H9 (cell line): ENCODE measurements at regions not wholly inside any gene's neighbourhood (a gene's known extent, or its start where the extent isn't known, plus 50 kb on each side); places are given as distances from the start of the nearest gene placed in this dataset.

Experiments used
- DNase-seq: peaks from one replicate; pipeline ENCODE4 v3.0.0-alpha.2; 2017
- H2AFZ ChIP-seq: one replicate; pipeline ENCODE4 v1.6.1; 2013; ENCODE audit warnings: mild to moderate bottlenecking, low read length, control low read depth, moderate library complexity
- H2AK5ac ChIP-seq: 2 replicates; pipeline ENCODE4 v1.6.1; 2013; ENCODE audit warnings: low read length, control low read depth, mixed read lengths; ENCODE audit not compliant: insufficient read length
- H2BK120ac ChIP-seq: one replicate; pipeline ENCODE4 v1.6.1; 2013; ENCODE audit warnings: low read depth, mild to moderate bottlenecking, low read length, control low read depth, inconsistent platforms; ENCODE audit not compliant: poor library complexity, severe bottlenecking
- H2BK12ac ChIP-seq: 2 replicates; pipeline ENCODE4 v1.6.1; 2013; ENCODE audit warnings: low read length, control low read depth, mixed read lengths, low read depth; ENCODE audit not compliant: insufficient read length
- H2BK15ac ChIP-seq: 2 replicates; pipeline ENCODE4 v1.6.1; 2013; ENCODE audit warnings: low read depth, low read length, control low read depth
- H2BK20ac ChIP-seq: one replicate; pipeline ENCODE4 v1.6.1; 2013; ENCODE audit warnings: low read depth, mild to moderate bottlenecking, low read length, control low read depth, inconsistent platforms; ENCODE audit not compliant: poor library complexity, severe bottlenecking
- H2BK5ac ChIP-seq: 2 replicates; pipeline ENCODE4 v1.6.1; 2013; ENCODE audit warnings: low read length, control low read depth, mixed read lengths; ENCODE audit not compliant: insufficient read length
- H3K14ac ChIP-seq: 2 replicates; pipeline ENCODE4 v1.6.1; 2013; ENCODE audit warnings: low read length, control low read depth; ENCODE audit not compliant: insufficient read depth
- H3K18ac ChIP-seq: 2 replicates; pipeline ENCODE4 v1.6.1; 2013; ENCODE audit warnings: low read depth, mild to moderate bottlenecking, mixed read lengths, low read length, control low read depth; ENCODE audit not compliant: insufficient read length
- H3K23ac ChIP-seq: 2 replicates; pipeline ENCODE4 v1.6.1; 2013; ENCODE audit warnings: low read length, control low read depth, mixed read lengths, low read depth; ENCODE audit not compliant: insufficient read length
- H3K23me2 ChIP-seq: 2 replicates; pipeline ENCODE4 v1.6.1; 2013; ENCODE audit warnings: low read depth, mild to moderate bottlenecking, mixed read lengths, low read length, control low read depth; ENCODE audit not compliant: insufficient read length, poor library complexity, severe bottlenecking
- H3K27ac ChIP-seq: 2 replicates; pipeline ENCODE4 v1.5.1; 2013; ENCODE audit warnings: low read length, control low read depth, mixed read lengths, low read depth; ENCODE audit not compliant: insufficient read length
- H3K27me3 ChIP-seq: 2 replicates; pipeline ENCODE4 v1.6.1; 2013; ENCODE audit warnings: low read length, control low read depth, inconsistent platforms; ENCODE audit not compliant: insufficient read depth
- H3K4ac ChIP-seq: 2 replicates; pipeline ENCODE4 v1.6.1; 2013; ENCODE audit warnings: low read depth, mild to moderate bottlenecking, control low read depth, inconsistent platforms, low read length, moderate library complexity
- H3K4me1 ChIP-seq: 2 replicates; pipeline ENCODE4 v1.6.1; 2013; ENCODE audit warnings: low read length, control low read depth, inconsistent platforms; ENCODE audit not compliant: insufficient read depth
- H3K4me2 ChIP-seq: 2 replicates; pipeline ENCODE4 v1.6.1; 2013; ENCODE audit warnings: low read length, control low read depth, mixed read lengths; ENCODE audit not compliant: insufficient read length, insufficient read depth
- H3K56ac ChIP-seq: 2 replicates; pipeline ENCODE4 v1.6.1; 2013; ENCODE audit warnings: low read depth, mild to moderate bottlenecking, mixed read lengths, low read length, control low read depth; ENCODE audit not compliant: insufficient read length
- H3K79me1 ChIP-seq: 2 replicates; pipeline ENCODE4 v1.6.1; 2013; ENCODE audit warnings: low read depth, mild to moderate bottlenecking, moderate library complexity, low read length, control low read depth, inconsistent platforms; ENCODE audit not compliant: insufficient read depth, poor library complexity, severe bottlenecking
- H3K79me2 ChIP-seq: 2 replicates; pipeline ENCODE4 v1.6.1; 2013; ENCODE audit warnings: low read length, control low read depth, inconsistent platforms; ENCODE audit not compliant: insufficient read depth
- H3K9ac ChIP-seq: 2 replicates; pipeline ENCODE4 v1.6.1; 2013; ENCODE audit warnings: low read length, control low read depth, mixed read lengths; ENCODE audit not compliant: insufficient read length; ENCODE audit errors: extremely low read depth
- H3K9me3 ChIP-seq: one replicate; pipeline ENCODE4 v1.6.1; 2013; ENCODE audit warnings: low read depth, low read length, inconsistent platforms; ENCODE audit not compliant: control insufficient read depth
- H3T11ph ChIP-seq: one replicate; pipeline ENCODE4 v1.6.1; 2013; ENCODE audit warnings: mild to moderate bottlenecking, low read length, control low read depth, inconsistent platforms
- H4K20me1 ChIP-seq: one replicate; pipeline ENCODE4 v1.6.1; 2013; ENCODE audit not compliant: control insufficient read depth, insufficient read length, insufficient read depth
- H4K5ac ChIP-seq: 2 replicates; pipeline ENCODE4 v1.6.1; 2013; ENCODE audit warnings: low read depth, mild to moderate bottlenecking, mixed read lengths, low read length, control low read depth; ENCODE audit not compliant: insufficient read length
- H4K8ac ChIP-seq: replicated peaks from 2 replicates; pipeline ENCODE4 v1.6.1; 2013; ENCODE audit warnings: low read length, control low read depth, mixed read lengths, low read depth; ENCODE audit not compliant: insufficient read length
- H4K91ac ChIP-seq: 2 replicates; pipeline ENCODE4 v1.6.1; 2013; ENCODE audit warnings: low read depth, mild to moderate bottlenecking, moderate library complexity, mixed read lengths, low read length, control low read depth; ENCODE audit not compliant: insufficient read length
- H3K27ac Mint-ChIP-seq, 3 experiments: 2 replicates in 2 of 3; 3 replicates in 1 of 3; pipeline ENCODE4 v1.8.0; 2020 to 2021; ENCODE audit warnings: mixed read lengths in 3 of 3, mild to moderate bottlenecking in 1 of 3, moderate library complexity in 1 of 3
- H3K27me3 Mint-ChIP-seq: 2 replicates; pipeline ENCODE4 v1.8.0; 2021; ENCODE audit warnings: low read depth, mild to moderate bottlenecking, moderate library complexity, mixed read lengths
- H3K36me3 Mint-ChIP-seq, 3 experiments: 2 replicates in 2 of 3; 3 replicates in 1 of 3; pipeline ENCODE4 v1.8.0; 2020 to 2021; ENCODE audit warnings: low read depth in 3 of 3, mixed read lengths in 3 of 3; ENCODE audit not compliant: insufficient read depth in 1 of 3
- H3K4me1 Mint-ChIP-seq, 2 experiments: 2 replicates each; pipeline ENCODE4 v1.8.0; 2020; ENCODE audit warnings: mixed read lengths in 2 of 2
- H3K4me3 Mint-ChIP-seq, 2 experiments: 2 replicates in 1 of 2; 3 replicates in 1 of 2; pipeline ENCODE4 v1.8.0; 2020 to 2021; ENCODE audit warnings: mild to moderate bottlenecking in 2 of 2, mixed read lengths in 2 of 2, moderate library complexity in 1 of 2
- H3K9me3 Mint-ChIP-seq, 2 experiments: 2 replicates in 1 of 2; 3 replicates in 1 of 2; pipeline ENCODE4 v1.8.0; 2020; ENCODE audit warnings: mild to moderate bottlenecking in 2 of 2, mixed read lengths in 2 of 2, moderate library complexity in 1 of 2
- WGBS: extraction: QIAGEN DNeasy Blood & Tissue Kit; methylation state at CpG from one replicate; pipeline ENCODE4 v1.1.7; 2013; ENCODE audit warnings: missing lambda C conversion rate, low lambda C conversion rate, mixed read lengths; ENCODE audit not compliant: insufficient read length; ENCODE audit errors: extremely low coverage; 5-methylcytosine and 5-hydroxymethylcytosine counted together
- TF ChIP-seq, protein P1 (sequence below): fragments of 200-600 bp; sonication (generic); conservative IDR thresholded peaks from 3 replicates; pipeline ENCODE4 v1.8.0; 2021; ENCODE audit warnings: antibody characterized with exemption, mild to moderate bottlenecking

DNA sequence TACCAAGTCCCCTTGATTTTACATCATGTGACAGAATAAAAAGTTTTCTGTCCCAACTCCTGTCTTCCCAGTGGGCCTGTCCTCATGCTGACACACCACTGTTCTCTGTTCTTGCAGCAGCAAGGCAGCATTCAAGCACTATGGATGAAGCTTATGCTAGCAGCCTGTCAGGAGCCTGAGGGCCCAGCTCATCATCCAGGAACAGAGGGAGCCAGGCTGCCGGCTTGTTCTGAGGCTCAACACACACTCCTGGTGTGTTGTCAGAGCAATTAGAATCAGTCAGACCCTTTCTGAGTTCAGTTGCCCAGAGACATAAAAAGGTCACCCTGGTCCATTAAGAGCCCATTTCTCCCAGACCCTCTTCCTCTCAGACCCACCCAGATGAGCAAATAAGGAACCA, 282.9 kb downstream of the SEC16B start:
- Histone ChIP-seq H2AFZ (no peak overlapping the region), H3K27me3 (no peaks in the 10 kb centered on the region), H3K56ac (no peak overlapping the region), H3K23ac (no peak overlapping the region), H3K18ac (no peak overlapping the region), H3K27ac (no peak overlapping the region), H4K5ac (no peak overlapping the region), H2BK15ac (no peak overlapping the region), H3K9ac (no peak overlapping the region), H3K79me2 (no peaks in the 10 kb centered on the region), H3K14ac (no peak overlapping the region), H2AK5ac (no peak overlapping the region), H3K23me2 (no peaks in the 10 kb centered on the region), H3T11ph (no peak overlapping the region), H2BK12ac (no peak overlapping the region), H2BK5ac (no peak overlapping the region), H3K9me3 (no peaks in the 10 kb centered on the region), H3K4ac (no peak overlapping the region), H4K91ac (no peak overlapping the region), H3K4me1 (no peaks in the 10 kb centered on the region; the same call in 1 of the 2 replicates), H4K20me1 (no peaks in the 10 kb centered on the region), H2BK120ac (no peak overlapping the region), H3K79me1 (no peaks in the 10 kb centered on the region), H2BK20ac (no peak overlapping the region), H4K8ac (no peak overlapping the region), H3K4me2 (no peak overlapping the region)
- H3K9me3 Mint-ChIP-seq, result peaks cover 8 to 9% of the 10 kb centered on the region in 2 experiments
- H3K27me3 Mint-ChIP-seq, result no peaks in the 10 kb centered on the region; the same call in 1 of the 2 replicates
- H3K27ac Mint-ChIP-seq, result no peak overlapping the region
- H3K4me1 Mint-ChIP-seq, result peaks cover 0 to 2% of the 10 kb centered on the region in 2 experiments; a peak in 2 of 4 replicates
- DNase-seq, result no peak
- TF ChIP-seq, protein P1, sequence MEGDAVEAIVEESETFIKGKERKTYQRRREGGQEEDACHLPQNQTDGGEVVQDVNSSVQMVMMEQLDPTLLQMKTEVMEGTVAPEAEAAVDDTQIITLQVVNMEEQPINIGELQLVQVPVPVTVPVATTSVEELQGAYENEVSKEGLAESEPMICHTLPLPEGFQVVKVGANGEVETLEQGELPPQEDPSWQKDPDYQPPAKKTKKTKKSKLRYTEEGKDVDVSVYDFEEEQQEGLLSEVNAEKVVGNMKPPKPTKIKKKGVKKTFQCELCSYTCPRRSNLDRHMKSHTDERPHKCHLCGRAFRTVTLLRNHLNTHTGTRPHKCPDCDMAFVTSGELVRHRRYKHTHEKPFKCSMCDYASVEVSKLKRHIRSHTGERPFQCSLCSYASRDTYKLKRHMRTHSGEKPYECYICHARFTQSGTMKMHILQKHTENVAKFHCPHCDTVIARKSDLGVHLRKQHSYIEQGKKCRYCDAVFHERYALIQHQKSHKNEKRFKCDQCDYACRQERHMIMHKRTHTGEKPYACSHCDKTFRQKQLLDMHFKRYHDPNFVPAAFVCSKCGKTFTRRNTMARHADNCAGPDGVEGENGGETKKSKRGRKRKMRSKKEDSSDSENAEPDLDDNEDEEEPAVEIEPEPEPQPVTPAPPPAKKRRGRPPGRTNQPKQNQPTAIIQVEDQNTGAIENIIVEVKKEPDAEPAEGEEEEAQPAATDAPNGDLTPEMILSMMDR, result no peak
- WGBS, result no CpG with 5 or more reads among the region's 1 CpG
- H3K4me3 Mint-ChIP-seq, result no peak overlapping the region
- H3K36me3 Mint-ChIP-seq, result peaks cover 2 to 8% (median 6%) of the 10 kb centered on the region in 3 experiments
